MM.1S (cell line): ENCODE measurements at regions not wholly inside any gene's neighbourhood (a gene's known extent, or its start where the extent isn't known, plus 50 kb on each side); places are given as distances from the start of the nearest gene placed in this dataset.

Source experiments
- CTCF ChIP-seq: fragments of 300-600 bp; sonication (generic); IDR thresholded peaks from 2 replicates; pipeline ENCODE4 v1.5.1; 2016; ENCODE audit warnings: antibody characterized with exemption, low read length, mixed read lengths
- EZH2 ChIP-seq: fragments of 300-600 bp; sonication (generic); optimal IDR thresholded peaks from 2 replicates; pipeline ENCODE3; 2017; ENCODE audit warnings: low read depth, mild to moderate bottlenecking, antibody characterized with exemption, low read length, mixed read lengths

GRCh38 chr6:105494688-105495087 is 91.8 kb upstream of the PREP start:
- no peak for TF ChIP-seq EZH2
- no peak for TF ChIP-seq CTCF
